H1 (cell line): ENCODE measurements at regions not wholly inside any gene's neighbourhood (a gene's known extent, or its start where the extent isn't known, plus 50 kb on each side); places are given as distances from the start of the nearest gene placed in this dataset.

ENCODE experiments used
- JUN ChIP-seq: IDR thresholded peaks from 2 replicates; pipeline ENCODE4 v1.6.1; 2011; ENCODE audit warnings: low read depth, mild to moderate bottlenecking, improper control_type of control experiment, low read length
- POU5F1 ChIP-seq: IDR thresholded peaks from 2 replicates; pipeline ENCODE4 v1.6.1; 2011; ENCODE audit warnings: low read depth, mild to moderate bottlenecking, low read length, moderate library complexity

GRCh38 chr6:100203400-100203799 is 209.4 kb upstream of the MCHR2 start (continued):
- TF ChIP-seq JUN (no peak), POU5F1 (no peak)
